B cell (primary cell): ENCODE measurements at regions not wholly inside any gene's neighbourhood (a gene's known extent, or its start where the extent isn't known, plus 50 kb on each side); places are given as distances from the start of the nearest gene placed in this dataset.

Source experiments
- CTCF ChIP-seq: fragments of 200-600 bp; IDR thresholded peaks from one replicate; pipeline ENCODE4 v1.8.0; 2022; ENCODE audit warnings: antibody characterized with exemption, mild to moderate bottlenecking
- EZH2 ChIP-seq: IDR thresholded peaks from 2 replicates; pipeline ENCODE4 v1.6.1; 2012; ENCODE audit warnings: borderline replicate concordance, low read depth, mild to moderate bottlenecking, moderate library complexity, low read length; ENCODE audit not compliant: insufficient read depth, poor library complexity, severe bottlenecking

GRCh38 chrY:12365311-12365910 lies 335.6 kb upstream of the USP9Y start:
- TF ChIP-seq CTCF (no peak), EZH2 (no peak)
